ENCODE measurements at regions not wholly inside any gene's neighbourhood (a gene's known extent, or its start where the extent isn't known, plus 50 kb on each side); places are given as distances from the start of the nearest gene placed in this dataset.

DNA sequence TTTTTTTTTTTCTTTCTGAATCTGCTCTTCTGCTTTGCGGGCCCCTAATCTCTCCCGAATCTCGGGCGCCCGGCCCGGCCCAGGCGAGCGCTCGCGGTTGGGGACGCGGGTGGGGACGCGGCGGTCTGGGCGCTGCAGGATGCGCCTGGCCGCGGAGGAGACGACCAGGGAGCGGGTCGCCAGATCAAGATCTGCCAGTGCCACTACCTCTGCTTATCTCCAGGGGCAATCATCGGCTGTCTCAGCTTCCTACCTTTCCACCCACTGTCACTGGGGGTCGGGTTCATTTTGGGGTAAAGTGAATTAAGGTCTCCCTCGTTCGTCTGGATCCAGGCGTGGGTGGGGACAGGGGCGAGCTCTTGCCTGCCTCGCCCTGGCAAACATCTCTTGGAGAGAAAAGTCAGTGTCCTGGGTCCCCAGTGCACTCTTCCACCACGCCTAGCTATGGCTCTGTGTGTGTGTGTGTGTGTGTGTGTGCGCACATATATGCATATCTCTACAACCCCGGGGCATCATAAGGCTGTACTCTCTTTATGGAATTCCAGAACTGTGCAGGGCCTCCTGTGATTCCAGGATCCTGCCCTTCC lies 422.3 kb downstream of the VRK1 start:
- Histone ChIP-seq H3K9me3 (ENCODE audit: control insufficient read depth, insufficient read depth, low read depth, low read length) (no peaks in the 10 kb centered on the region), H3K4me3 (ENCODE audit: low read depth, low read length) (no peak overlapping the region), H3K36me3 (ENCODE audit: control insufficient read depth in 2 of 2, insufficient read depth in 1 of 2, low read length in 2 of 2) (no peaks in the 10 kb centered on the region), H3K27ac (ENCODE audit: extremely low read depth, low read depth, low read length) (no peak overlapping the region), H3K4me1 (ENCODE audit: control insufficient read depth, insufficient read depth, low read length) (no peaks in the 10 kb centered on the region)
- ChIA-PET POLR2A (interaction anchor here (0.7 kb wide), 1 partner anchor 203 kb away, joined by 4 read pairs; no protein-coding TSS in a partner anchor), CTCF (interaction anchor here (0.6 kb wide), 1 partner anchor 1681 kb away, joined by 3 read pairs; no protein-coding TSS in a partner anchor)
- no peak for TF ChIP-seq ZNF792 (tag by site-specific recombination; IDR thresholded peaks at IDR 0.05)
- TF ChIP-seq ZNF366 (tag by site-specific recombination; conservative IDR thresholded peaks at IDR 0.05): no peak
- no peak for TF ChIP-seq ZEB2 (tag by site-specific recombination; IDR thresholded peaks at IDR 0.05)

DNA sequence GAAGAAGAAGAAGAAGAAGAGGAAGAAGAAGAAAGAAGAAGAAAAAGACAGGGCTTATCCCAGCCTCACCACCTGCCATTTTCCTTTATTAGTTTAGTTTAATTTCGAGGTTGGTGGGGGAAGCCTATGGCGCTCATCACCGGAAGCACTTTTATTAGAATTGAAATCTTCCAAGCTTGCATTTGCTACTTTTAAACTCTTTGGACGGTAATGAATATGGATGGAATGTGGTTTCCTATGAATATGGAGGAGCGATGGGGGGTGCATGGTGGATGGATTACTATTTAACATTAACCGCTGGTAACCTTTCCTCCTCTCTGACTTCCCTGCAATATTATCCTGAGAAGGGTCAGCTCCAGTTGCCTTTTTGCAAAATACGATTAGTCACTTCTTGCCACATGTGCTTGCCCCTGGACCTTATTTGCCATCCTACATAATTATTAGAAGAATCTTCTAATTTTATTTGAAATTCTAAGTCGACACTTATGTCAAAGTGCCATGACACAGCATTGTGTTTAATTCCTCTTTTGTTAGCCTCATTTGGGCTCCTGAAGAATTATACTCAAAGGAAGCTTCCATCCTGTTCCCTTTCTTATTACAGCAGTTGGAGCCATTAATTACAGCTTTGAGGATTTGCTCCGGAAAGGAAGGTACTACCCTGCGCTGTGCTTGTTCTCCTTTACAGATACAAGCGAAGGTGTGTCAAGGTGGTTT lies 424.5 kb downstream of the VRK1 start:
- CTCF ChIA-PET: no interaction called here
- Histone ChIP-seq H3K27ac (ENCODE audit: extremely low read depth, low read depth, low read length) (no peak overlapping the region), H3K4me1 (ENCODE audit: control insufficient read depth, insufficient read depth, low read length) (no peaks in the 10 kb centered on the region), H3K4me3 (ENCODE audit: low read depth, low read length) (no peak overlapping the region), H3K9me3 (ENCODE audit: control insufficient read depth, insufficient read depth, low read depth, low read length) (no peaks in the 10 kb centered on the region), H3K36me3 (ENCODE audit: control insufficient read depth in 2 of 2, insufficient read depth in 1 of 2, low read length in 2 of 2) (no peaks in the 10 kb centered on the region)
- POLR2A ChIA-PET: no interaction called here
- no peak for TF ChIP-seq ZNF23 (tag by site-specific recombination; IDR thresholded peaks at IDR 0.05; ENCODE audit: borderline replicate concordance)
- TF ChIP-seq ZNF426 (tag by site-specific recombination; IDR thresholded peaks at IDR 0.05): no peak
- TF ChIP-seq ZNF76 (tag by site-specific recombination; IDR thresholded peaks at IDR 0.05; ENCODE audit: borderline replicate concordance, low read depth): no peak
- TF ChIP-seq, protein P1, sequence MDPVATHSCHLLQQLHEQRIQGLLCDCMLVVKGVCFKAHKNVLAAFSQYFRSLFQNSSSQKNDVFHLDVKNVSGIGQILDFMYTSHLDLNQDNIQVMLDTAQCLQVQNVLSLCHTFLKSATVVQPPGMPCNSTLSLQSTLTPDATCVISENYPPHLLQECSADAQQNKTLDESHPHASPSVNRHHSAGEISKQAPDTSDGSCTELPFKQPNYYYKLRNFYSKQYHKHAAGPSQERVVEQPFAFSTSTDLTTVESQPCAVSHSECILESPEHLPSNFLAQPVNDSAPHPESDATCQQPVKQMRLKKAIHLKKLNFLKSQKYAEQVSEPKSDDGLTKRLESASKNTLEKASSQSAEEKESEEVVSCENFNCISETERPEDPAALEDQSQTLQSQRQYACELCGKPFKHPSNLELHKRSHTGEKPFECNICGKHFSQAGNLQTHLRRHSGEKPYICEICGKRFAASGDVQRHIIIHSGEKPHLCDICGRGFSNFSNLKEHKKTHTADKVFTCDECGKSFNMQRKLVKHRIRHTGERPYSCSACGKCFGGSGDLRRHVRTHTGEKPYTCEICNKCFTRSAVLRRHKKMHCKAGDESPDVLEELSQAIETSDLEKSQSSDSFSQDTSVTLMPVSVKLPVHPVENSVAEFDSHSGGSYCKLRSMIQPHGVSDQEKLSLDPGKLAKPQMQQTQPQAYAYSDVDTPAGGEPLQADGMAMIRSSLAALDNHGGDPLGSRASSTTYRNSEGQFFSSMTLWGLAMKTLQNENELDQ (tag by site-specific recombination; IDR thresholded peaks at IDR 0.05; ENCODE audit: low read depth): no peak
- no peak for TF ChIP-seq ZNF530 (tag by site-specific recombination; IDR thresholded peaks at IDR 0.05; ENCODE audit: low read depth)
- TF ChIP-seq SETDB1 (IDR thresholded peaks at IDR 0.05; ENCODE audit: insufficient read length, low read length): no peak
- TF ChIP-seq ZBTB7A (tag by site-specific recombination; IDR thresholded peaks at IDR 0.05; ENCODE audit: low read depth): no peak
- TF ChIP-seq ZNF529 (tag by site-specific recombination; IDR thresholded peaks at IDR 0.05; ENCODE audit: insufficient replicate concordance): no peak
- no peak for TF ChIP-seq HOXD13 (CRISPR knock-in tag; IDR thresholded peaks at IDR 0.05; ENCODE audit: borderline replicate concordance)
- TF ChIP-seq, protein P2, sequence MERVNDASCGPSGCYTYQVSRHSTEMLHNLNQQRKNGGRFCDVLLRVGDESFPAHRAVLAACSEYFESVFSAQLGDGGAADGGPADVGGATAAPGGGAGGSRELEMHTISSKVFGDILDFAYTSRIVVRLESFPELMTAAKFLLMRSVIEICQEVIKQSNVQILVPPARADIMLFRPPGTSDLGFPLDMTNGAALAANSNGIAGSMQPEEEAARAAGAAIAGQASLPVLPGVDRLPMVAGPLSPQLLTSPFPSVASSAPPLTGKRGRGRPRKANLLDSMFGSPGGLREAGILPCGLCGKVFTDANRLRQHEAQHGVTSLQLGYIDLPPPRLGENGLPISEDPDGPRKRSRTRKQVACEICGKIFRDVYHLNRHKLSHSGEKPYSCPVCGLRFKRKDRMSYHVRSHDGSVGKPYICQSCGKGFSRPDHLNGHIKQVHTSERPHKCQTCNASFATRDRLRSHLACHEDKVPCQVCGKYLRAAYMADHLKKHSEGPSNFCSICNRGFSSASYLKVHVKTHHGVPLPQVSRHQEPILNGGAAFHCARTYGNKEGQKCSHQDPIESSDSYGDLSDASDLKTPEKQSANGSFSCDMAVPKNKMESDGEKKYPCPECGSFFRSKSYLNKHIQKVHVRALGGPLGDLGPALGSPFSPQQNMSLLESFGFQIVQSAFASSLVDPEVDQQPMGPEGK (tag by site-specific recombination; IDR thresholded peaks at IDR 0.05): no peak
- no peak for TF ChIP-seq ZNF423 (tag by site-specific recombination; IDR thresholded peaks at IDR 0.05)
- no peak for TF ChIP-seq ZNF555 (tag by site-specific recombination; conservative IDR thresholded peaks at IDR 0.05)
- TF ChIP-seq TCF7L2 (IDR thresholded peaks at IDR 0.05; ENCODE audit: borderline replicate concordance, low read depth, low read length): no peak
- no peak for TF ChIP-seq FEZF1 (tag by site-specific recombination; IDR thresholded peaks at IDR 0.05)
- TF ChIP-seq ZNF558 (tag by site-specific recombination; IDR thresholded peaks at IDR 0.05): no peak
- no peak for TF ChIP-seq ZEB2 (tag by site-specific recombination; IDR thresholded peaks at IDR 0.05)
- no peak for TF ChIP-seq BCL11B (tag by site-specific recombination; IDR thresholded peaks at IDR 0.05; ENCODE audit: low read depth)
- TF ChIP-seq ZNF626 (tag by site-specific recombination; IDR thresholded peaks at IDR 0.05): no peak
- no peak for TF ChIP-seq ZSCAN30 (tag by site-specific recombination; IDR thresholded peaks at IDR 0.05)
